ENCODE measurements at regions not wholly inside any gene's neighbourhood (a gene's known extent, or its start where the extent isn't known, plus 50 kb on each side); places are given as distances from the start of the nearest gene placed in this dataset.

- no peak for DNase-seq (ENCODE audit: low read depth)
These were observed 67.7 kb upstream of the ATP11B start for GRCh38 chr3:182725372-182726251.

GRCh38 chr3:182726258-182727142, 66.8 kb upstream of the ATP11B start:
- DNase-seq (ENCODE audit: low read depth) = no peak

- no peak for DNase-seq (ENCODE audit: low read depth)
These were observed 65.1 kb upstream of the ATP11B start for GRCh38 chr3:182728238-182728637.

- DNase-seq (ENCODE audit: low read depth) = no peak
These were observed 63.2 kb upstream of the ATP11B start for GRCh38 chr3:182729903-182730674.

- no peak for DNase-seq (ENCODE audit: low read depth)
These were observed 62.6 kb upstream of the ATP11B start for GRCh38 chr3:182730675-182731042.

- DNase-seq (ENCODE audit: low read depth) = no peak
These were observed 61.5 kb upstream of the ATP11B start for GRCh38 chr3:182731764-182732163.

GRCh38 chr3:182732232-182733015, 60.9 kb upstream of the ATP11B start:
- no peak for DNase-seq (ENCODE audit: low read depth)

GRCh38 chr3:182735672-182736071, 57.6 kb upstream of the ATP11B start:
- no peak for DNase-seq (ENCODE audit: low read depth)

GRCh38 chr3:182737825-182738224, 55.5 kb upstream of the ATP11B start:
- DNase-seq (ENCODE audit: low read depth) = no peak

GRCh38 chr3:182738583-182739411, 54.5 kb upstream of the ATP11B start:
- DNase-seq (ENCODE audit: low read depth) = no peak

GRCh38 chr3:182739619-182740018, 53.7 kb upstream of the ATP11B start:
- DNase-seq (ENCODE audit: low read depth) = no peak

- DNase-seq (ENCODE audit: low read depth) = no peak
These were observed 52.6 kb upstream of the ATP11B start for GRCh38 chr3:182740710-182741109.

GRCh38 chr3:182741214-182741613, 52.1 kb upstream of the ATP11B start:
- DNase-seq (ENCODE audit: low read depth) = no peak
